ENCODE measurements at regions not wholly inside any gene's neighbourhood (a gene's known extent, or its start where the extent isn't known, plus 50 kb on each side); places are given as distances from the start of the nearest gene placed in this dataset.
A peak's percentile ranks its signal among the peaks of the same experiment; 100 is the strongest.

GRCh38 chr4:15232366-15233263, 195.2 kb upstream of the C1QTNF7 start:
- no peak for DNase-seq

GRCh38 chr4:15233264-15233597, 194.6 kb upstream of the C1QTNF7 start:
- DNase-seq = no peak

GRCh38 chr4:15233626-15234025, 194.2 kb upstream of the C1QTNF7 start:
- no peak for DNase-seq

GRCh38 chr4:15234116-15234855, 193.5 kb upstream of the C1QTNF7 start:
- DNase-seq = no peak

GRCh38 chr4:15234856-15235126, 193.0 kb upstream of the C1QTNF7 start:
- DNase-seq = peak; percentile 85

- no peak for DNase-seq
These were observed 192.7 kb upstream of the C1QTNF7 start for GRCh38 chr4:15235135-15235534.

GRCh38 chr4:15237648-15238230, 190.1 kb upstream of the C1QTNF7 start:
- DNase-seq = no peak

GRCh38 chr4:15238720-15239119, 189.1 kb upstream of the C1QTNF7 start:
- no peak for DNase-seq

GRCh38 chr4:15239866-15240265, 188.0 kb upstream of the C1QTNF7 start:
- no peak for DNase-seq

- no peak for DNase-seq
These were observed 187.1 kb upstream of the C1QTNF7 start for GRCh38 chr4:15240764-15241163.

GRCh38 chr4:15242021-15242420, 185.8 kb upstream of the C1QTNF7 start:
- DNase-seq = no peak

- no peak for DNase-seq
These were observed 183.5 kb upstream of the C1QTNF7 start for GRCh38 chr4:15244354-15244753.

GRCh38 chr4:15245006-15245530, 182.8 kb upstream of the C1QTNF7 start:
- no peak for DNase-seq

GRCh38 chr4:15250021-15250441, 177.8 kb upstream of the C1QTNF7 start:
- no peak for DNase-seq

GRCh38 chr4:15253349-15253748, 174.5 kb upstream of the C1QTNF7 start:
- DNase-seq = no peak

GRCh38 chr4:15254236-15254880, 173.5 kb upstream of the C1QTNF7 start:
- no peak for DNase-seq

- DNase-seq = no peak
These were observed 172.3 kb upstream of the C1QTNF7 start for GRCh38 chr4:15255537-15255936.

GRCh38 chr4:15260758-15261157, 167.1 kb upstream of the C1QTNF7 start:
- DNase-seq = no peak

GRCh38 chr4:15262396-15262795, 165.4 kb upstream of the C1QTNF7 start:
- DNase-seq = no peak

- no peak for DNase-seq
These were observed 157.6 kb upstream of the C1QTNF7 start for GRCh38 chr4:15270201-15270600.

- no peak for DNase-seq
These were observed 141.8 kb upstream of the C1QTNF7 start for GRCh38 chr4:15286041-15286440.

- DNase-seq = no peak
These were observed 136.7 kb upstream of the C1QTNF7 start for GRCh38 chr4:15291122-15291521.

GRCh38 chr4:15293711-15294110, 134.1 kb upstream of the C1QTNF7 start:
- DNase-seq = no peak
